Mammary epithelial cell (primary cell): ENCODE measurements at regions not wholly inside any gene's neighbourhood (a gene's known extent, or its start where the extent isn't known, plus 50 kb on each side); places are given as distances from the start of the nearest gene placed in this dataset.

ENCODE experiments used
- EZH2 ChIP-seq: IDR thresholded peaks from 2 replicates; pipeline ENCODE4 v1.6.1; 2012; ENCODE audit warnings: low read length, inconsistent platforms, borderline replicate concordance
- TF ChIP-seq, protein P1 (sequence below), 2 donors: IDR thresholded peaks in 1 of 2; conservative IDR thresholded peaks in 1 of 2; 2 replicates each; pipeline ENCODE4 v1.5.1; 2011 to 2012; ENCODE audit warnings: inconsistent platforms in 2 of 2, low read length in 2 of 2, mild to moderate bottlenecking in 2 of 2, control low read depth in 1 of 2, low read depth in 1 of 2; ENCODE audit not compliant: insufficient read depth in 1 of 2; ENCODE audit errors: extremely low read depth in 1 of 2

DNA sequence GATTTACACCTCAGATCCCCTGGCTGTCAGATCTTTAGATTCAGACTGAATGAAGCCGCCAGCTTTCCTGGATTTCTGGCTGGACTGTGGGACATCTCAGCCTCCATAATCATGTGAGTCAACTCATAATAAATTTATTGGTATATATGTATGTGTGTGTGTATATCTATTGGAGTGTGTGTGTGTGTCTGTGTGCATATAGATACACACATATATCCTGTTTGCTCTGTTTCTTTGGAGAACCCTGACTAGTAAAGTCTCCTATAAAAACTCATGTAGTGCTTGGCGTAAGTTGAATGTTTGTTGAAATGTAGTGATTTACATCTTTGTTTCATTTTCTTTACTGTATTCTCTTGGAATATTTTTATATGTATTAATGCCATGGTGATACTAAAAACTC, 499.5 kb upstream of the KLF12 start:
- no peak for TF ChIP-seq EZH2
- TF ChIP-seq, protein P1, sequence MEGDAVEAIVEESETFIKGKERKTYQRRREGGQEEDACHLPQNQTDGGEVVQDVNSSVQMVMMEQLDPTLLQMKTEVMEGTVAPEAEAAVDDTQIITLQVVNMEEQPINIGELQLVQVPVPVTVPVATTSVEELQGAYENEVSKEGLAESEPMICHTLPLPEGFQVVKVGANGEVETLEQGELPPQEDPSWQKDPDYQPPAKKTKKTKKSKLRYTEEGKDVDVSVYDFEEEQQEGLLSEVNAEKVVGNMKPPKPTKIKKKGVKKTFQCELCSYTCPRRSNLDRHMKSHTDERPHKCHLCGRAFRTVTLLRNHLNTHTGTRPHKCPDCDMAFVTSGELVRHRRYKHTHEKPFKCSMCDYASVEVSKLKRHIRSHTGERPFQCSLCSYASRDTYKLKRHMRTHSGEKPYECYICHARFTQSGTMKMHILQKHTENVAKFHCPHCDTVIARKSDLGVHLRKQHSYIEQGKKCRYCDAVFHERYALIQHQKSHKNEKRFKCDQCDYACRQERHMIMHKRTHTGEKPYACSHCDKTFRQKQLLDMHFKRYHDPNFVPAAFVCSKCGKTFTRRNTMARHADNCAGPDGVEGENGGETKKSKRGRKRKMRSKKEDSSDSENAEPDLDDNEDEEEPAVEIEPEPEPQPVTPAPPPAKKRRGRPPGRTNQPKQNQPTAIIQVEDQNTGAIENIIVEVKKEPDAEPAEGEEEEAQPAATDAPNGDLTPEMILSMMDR (conservative IDR thresholded peaks at IDR 0.05 in 1 of 2, IDR thresholded peaks at IDR 0.05 in 1 of 2; ENCODE audit: extremely low read depth in 1 of 2, insufficient read depth in 1 of 2, low read depth in 1 of 2, low read length in 2 of 2): no peak
